ENCODE measurements at regions not wholly inside any gene's neighbourhood (a gene's known extent, or its start where the extent isn't known, plus 50 kb on each side); places are given as distances from the start of the nearest gene placed in this dataset.
"Not testable (repeated sequence)": the region's sequence is repeated elsewhere in the genome, so short reads cannot be mapped to it uniquely, and the experiment has no call there.

DNA sequence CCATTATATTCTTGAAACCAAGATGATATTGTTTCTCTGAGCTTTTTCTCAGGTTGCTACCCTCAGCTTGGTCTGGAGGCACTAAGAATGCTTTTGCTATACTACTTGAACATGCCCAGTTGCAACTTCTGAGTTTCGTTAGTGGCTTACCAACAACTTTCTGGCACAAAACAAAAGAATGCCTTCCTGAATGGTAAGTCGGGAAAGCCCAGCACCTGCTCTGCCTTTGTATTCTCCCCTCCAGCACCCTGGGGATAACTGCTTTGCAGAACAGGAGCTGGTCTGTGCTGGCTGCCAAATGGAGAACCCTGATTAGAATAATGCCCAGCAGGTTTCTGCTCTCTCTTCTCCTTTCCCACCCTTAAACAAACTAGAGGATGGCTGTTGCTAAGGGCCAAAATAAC is 149.3 kb downstream of the TGFB2 start:
- intact Hi-C loops (cut with DNase I) = no loop called here
- no peak for DNase-seq (ENCODE audit: low spot score)

DNA sequence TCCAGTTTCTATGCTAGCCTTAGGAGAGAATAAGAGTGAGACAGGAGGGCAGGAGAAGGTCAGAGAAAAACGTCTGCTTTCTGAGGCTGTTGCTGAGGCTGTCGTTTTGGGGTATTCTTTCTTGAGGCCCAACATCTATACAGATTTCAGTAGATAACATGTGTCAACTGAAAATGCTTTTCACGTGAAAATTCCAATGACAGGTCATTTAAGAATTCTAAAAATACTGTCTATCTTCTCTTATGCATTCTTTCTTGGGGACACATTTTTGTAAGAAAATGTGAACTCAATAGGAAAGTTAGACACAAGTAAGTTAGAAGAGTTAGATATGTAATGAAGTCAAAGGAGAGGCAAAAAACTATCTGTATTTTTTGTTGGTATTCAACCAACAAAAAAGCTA is 150.8 kb downstream of the TGFB2 start:
- intact Hi-C loops (cut with DNase I) = no loop called here
- no peak for DNase-seq (ENCODE audit: low spot score)

DNA sequence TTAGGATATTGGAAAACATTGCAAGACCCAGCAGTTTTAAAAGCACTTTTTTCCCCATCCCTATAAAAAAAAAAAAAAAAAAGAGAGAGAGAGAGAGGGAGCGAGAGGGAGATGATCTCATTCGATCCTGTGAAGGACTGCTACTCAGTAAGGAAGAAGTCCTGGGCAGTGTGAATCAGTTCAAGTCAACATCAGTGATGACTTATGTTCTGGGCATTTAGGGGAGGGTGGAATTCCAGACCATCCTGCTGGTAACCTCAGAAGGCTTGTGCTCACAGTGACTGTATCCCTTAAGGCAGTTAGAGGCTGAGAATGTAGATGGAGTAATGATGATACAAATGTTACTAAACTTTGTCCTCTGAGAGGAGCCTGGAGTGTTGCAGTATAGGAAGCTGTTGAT is 151.4 kb downstream of the TGFB2 start:
- intact Hi-C loops (cut with DNase I) = no loop called here

DNA sequence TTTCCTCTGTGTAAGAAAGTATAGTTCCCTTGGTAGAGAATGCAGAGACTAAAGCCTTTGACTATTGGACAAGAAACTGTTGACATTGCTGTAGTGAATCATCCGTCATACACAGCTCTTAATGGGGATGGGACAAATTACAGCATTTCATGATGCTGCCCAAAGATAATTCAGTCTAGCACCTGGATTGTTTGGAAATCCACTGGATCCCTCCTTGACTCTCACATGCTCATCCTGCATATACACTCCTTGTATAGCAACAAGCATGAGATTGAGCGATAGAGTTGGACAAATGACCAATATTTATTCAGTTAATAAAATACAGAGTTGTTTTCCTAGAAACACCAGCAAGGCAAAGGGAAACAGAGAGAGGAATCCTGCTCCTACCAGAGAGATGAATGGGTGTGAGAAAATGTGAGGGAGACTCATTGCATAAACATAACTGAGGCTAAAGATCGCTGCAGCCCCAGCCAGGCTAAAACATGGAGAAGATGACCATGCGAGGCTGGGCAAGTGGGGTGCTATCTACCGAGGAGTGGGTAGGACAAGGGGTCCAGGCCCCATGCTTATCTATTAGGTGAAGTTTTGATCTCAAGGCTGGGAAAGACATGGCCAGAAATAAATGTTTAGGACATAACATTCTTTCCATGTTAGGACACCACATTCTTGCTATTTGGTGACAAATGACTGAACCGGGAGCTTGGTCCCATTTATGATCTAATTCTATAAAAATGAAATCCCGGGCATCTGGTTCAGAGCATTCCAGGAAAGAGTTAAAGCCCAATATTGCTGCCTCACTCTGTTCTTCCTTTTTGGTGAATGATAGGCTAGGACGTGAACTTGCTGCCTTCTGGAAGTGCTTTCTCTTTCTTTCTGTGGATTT is 153.2 kb downstream of the TGFB2 start:
- intact Hi-C loops (cut with DNase I) = no loop called here
- DNase-seq (ENCODE audit: low spot score) = no peak

More for the DNA sequence above, 151.4 kb downstream of the TGFB2 start:
- no peak for DNase-seq (ENCODE audit: low spot score)

DNA sequence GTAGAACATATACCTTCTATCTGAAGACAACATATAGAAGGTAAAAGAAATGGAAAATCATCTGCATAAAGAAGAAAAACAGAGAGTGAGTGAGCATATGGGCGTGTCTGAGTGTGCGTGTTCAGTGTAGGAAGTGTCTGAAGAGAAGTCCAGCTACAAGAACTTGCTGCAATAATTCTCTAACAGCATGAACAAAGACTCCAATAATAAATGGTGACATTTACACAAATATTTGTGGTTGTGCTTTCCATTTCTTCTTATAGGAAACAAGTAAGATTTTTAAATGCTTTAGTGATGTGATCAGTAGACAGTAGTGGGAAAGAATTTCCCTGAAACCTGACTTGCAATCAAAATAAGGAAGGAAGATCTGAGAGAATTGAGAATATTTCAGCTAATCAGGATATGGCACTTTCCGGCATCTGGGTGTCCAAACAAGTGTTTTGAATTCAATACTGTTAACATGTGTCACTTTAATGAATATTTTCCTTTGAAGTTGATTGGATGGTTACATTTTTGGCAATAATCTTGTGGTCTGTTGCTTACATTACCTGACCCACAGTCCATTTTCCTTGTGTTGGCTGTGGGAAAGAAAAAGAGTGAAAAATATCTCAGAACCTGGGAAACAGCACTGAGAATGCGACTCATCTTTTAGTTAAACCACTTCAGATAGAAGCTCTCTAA is 154.0 kb downstream of the TGFB2 start:
- DNase-seq (ENCODE audit: low spot score) = no peak
- intact Hi-C loops (cut with DNase I) = no loop called here

DNA sequence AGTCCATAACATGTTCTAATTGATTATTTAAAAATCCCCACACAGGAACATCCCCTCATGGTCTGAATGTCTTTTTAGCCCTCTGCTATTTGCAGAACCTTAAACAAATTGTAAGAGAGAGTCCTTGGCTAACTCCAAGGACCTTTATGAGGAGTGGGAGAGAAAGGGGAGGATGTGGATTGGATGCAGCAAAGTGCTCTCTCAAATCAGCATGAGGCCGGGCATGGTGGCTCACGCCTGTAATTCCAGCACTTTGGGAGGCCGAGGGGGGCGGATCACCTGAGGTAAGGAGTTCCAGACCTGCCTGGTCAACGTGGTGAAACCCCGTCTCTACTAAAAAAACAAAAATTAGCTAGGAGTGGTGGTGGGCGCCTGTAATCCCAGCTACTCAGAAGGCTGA is 154.8 kb downstream of the TGFB2 start:
- no peak for DNase-seq (ENCODE audit: low spot score)
- intact Hi-C loops (cut with DNase I) = no loop called here

DNA sequence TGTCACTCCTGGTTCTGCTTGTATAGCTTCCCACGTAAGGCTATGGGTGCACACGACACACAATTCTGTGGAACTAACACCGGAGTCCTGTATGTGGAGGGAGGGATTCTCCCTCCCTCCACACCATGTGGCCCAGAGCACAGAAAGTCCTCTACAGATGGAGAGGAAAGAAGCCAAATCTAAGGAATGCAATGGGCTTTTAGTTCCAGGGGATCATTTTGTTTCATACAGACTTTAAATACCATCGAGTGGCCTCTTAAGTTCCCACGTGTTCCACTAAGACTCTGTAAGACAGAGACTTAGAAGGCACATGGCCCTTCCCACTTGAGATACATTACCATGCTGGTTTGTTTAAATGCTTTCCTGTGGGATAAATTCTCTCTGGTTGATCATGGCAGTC is 156.0 kb downstream of the TGFB2 start:
- intact Hi-C loops (cut with DNase I) = no loop called here
- DNase-seq (ENCODE audit: low spot score) = no peak

DNA sequence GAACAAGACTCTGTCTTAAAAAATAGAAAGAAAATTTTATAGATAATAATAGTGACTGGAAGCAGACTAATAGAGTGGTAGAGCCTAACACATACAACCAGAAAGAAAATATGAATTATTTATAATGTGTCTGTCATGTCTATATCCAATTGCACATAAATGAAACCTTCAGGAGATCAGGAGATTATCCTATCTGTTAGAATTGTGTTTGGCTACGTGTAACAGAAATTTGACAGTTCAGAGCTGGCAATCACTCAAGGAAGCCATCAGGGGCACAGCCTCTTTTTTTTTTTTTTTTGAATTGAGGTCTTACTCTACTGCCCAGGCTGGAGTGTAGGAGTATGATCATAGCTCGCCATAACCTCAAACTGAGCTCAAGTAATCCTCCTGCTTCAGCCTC is 157.2 kb downstream of the TGFB2 start:
- DNase-seq (ENCODE audit: low spot score) = no peak
- intact Hi-C loops (cut with DNase I) = no loop called here

DNA sequence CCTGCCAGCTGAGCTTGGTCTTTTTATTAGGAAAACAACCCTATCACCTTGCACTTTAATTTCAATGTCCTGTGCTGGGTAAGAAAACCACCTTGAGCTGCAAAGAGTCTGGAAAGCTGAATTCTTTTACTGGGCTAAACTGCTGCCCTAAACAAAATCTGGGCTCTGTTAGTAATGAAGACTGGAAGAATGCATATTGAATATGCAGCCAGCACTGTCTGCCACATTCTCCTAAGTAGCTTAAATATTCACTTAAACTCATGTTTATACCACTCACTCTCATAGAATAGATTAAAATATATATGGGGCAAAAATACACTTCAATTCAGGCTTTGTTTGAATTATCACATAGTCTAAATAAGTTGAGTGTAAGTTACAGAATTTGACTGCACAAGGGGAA is 158.0 kb downstream of the TGFB2 start:
- no peak for DNase-seq (ENCODE audit: low spot score)
- intact Hi-C loops (cut with DNase I) = no loop called here

DNA sequence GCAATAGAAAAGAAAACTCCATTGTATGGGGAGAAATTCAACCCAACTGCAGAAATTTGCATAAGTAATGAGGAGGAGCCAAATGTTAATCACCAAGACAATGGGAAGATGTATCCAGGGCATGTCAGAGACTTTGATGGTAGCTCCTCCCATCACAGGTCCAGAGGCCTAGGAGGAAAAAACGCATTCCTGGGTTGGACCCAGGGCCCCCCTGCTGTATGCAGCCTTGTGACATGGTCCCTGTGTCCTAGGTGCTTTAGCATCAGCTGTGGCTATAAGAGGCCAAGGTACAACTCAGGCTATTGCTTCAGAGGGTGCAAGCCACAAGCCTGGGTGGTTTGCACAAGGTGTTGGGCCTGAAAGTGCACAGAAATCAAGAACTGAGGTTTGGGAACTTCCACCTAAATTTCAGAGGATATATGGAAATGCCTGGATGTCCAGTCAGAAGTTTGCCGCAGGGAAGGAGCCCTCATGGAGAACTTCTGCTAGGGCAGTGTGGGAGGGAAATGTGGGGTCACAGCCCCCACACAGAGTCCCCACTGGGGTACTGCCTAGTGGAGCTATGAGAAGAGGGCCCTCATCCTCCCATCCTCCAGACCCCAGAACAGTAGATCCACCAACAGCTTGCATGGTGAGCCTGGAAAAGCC is 162.3 kb downstream of the TGFB2 start:
- intact Hi-C loops (cut with DNase I) = no loop called here
- DNase-seq (ENCODE audit: low spot score) = no peak

DNA sequence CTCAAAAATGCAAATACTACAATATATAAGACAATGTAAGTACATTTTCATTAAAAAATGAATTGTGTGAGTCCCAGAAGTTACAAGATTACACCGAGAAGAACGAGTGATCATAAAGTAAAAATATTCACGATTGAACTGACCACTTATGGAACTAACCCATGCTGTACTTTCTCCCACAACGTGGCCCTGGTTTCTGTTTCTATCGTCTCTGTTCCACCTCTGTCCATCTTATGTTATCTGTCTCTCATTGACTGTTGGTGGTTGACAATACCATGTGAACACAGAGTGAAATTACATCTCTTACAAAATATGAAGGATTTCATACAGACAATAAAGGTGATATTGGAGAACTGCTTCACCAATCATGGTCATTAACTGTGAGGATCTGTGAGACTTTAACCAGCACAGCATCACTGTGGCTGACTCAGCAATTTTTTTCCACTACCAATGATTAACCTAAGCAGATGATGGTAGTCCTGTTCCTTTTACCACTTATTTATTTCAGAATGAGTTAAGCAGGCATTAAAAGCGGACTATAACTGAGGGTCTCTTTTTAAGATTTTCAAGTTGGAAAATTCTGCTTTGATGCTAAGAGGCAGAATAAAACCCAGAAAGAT is 165.1 kb downstream of the TGFB2 start:
- DNase-seq (ENCODE audit: low spot score) = no peak
- intact Hi-C loops (cut with DNase I) = no loop called here

DNA sequence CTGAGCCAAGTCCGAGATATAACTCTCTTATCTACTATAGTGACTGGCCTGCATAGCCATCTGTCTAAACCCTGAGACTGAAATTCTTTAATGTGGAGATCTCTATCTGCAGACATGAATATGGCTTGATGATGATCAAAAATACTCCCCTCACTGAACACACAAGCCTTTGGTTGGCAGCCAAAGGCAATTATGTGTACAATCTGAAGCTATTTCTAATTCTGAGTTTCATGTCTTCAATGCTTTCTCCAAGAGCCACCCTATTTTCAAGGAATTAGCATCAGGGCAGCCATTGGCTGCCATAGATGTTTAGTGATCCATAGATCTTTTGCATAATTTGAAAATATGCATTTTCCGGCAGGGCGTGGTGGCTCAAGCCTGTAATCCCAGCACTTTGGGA is 168.2 kb downstream of the TGFB2 start:
- intact Hi-C loops (cut with DNase I) = no loop called here
- DNase-seq (ENCODE audit: low spot score) = no peak

DNA sequence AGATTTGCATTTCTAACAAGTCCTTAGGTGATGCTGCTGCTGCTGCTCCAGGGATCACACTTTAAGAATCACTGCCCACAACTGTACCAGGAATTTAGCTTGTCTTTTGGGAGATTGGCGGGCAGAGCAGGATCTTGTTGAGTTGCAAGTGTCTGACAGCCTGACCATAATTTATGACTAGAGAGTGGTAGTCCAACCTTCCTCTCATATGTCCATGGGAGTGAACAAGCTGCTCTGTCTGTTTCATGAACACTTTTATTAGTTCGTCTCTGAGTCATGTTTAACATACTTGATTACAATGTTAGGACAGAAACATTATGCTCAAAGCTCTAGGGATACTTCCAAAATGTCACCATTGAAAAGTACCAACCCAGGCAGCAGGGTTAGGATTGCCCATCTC is 169.6 kb downstream of the TGFB2 start:
- intact Hi-C loops (cut with DNase I) = no loop called here
- no peak for DNase-seq (ENCODE audit: low spot score)

DNA sequence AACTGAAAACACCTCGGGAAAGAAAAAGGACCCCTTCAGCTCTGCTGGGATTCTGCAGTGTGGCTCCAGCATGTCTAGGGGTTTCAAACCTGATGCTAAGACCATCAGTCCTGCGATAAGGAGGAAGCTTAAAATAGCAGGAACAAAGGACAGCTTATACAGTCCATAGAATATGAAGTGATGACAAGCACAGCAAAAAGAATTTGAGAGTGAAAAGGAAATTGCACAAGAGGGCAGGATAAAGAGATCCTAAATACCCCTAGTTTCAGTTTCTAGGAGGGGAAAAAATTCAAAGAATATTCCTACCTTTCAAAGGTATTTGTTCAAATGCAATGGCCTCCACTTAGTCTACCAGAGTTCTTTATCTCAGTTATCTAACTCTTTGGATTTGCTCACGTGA is 171.4 kb downstream of the TGFB2 start:
- no peak for DNase-seq (ENCODE audit: low spot score)
- intact Hi-C loops (cut with DNase I) = no loop called here

DNA sequence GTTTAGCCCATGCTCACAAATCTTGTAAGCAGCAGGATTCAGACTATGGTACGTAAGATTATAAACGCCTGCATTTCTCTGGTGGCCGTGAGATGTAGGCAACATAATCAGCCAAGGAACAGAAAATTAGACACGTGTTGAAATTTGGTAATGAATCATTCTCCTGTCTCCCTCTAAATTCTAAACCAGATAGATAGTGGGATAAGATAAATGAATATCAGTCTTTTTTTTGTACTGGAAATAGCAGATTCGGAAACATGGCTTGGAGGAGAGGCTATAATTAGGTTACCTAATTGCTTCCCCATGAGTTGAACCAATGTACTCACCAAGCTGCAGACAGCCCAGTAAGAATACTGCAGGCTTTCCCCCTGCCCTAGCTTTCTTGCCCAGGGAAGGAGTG is 172.3 kb downstream of the TGFB2 start:
- DNase-seq (ENCODE audit: low spot score) = no peak
- intact Hi-C loops (cut with DNase I) = no loop called here

DNA sequence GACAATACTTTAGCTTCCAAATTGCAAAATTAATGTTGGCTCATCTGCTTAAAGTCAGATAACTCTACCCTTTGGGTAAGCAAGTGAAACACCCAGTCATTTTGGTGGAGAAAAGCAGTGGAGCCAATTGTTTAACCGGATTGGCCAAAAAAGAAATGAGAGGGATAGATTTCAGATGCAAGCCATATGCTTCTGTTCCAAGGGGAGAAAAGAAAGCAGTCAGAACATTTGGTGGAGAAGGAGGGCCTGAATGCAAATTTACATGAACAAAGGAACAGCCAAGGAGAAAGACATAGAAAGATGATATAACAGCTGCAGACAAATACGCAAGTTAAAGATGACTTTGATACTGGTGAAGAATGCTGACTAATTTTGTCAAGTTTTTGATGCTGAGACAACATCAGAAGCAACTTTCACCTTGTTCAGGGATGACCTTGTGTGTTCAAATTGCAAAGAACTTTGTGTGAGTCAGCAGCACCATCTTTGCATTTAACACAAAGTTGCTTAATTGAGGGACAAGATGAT is 173.1 kb downstream of the TGFB2 start:
- intact Hi-C loops (cut with DNase I) = no loop called here

DNA sequence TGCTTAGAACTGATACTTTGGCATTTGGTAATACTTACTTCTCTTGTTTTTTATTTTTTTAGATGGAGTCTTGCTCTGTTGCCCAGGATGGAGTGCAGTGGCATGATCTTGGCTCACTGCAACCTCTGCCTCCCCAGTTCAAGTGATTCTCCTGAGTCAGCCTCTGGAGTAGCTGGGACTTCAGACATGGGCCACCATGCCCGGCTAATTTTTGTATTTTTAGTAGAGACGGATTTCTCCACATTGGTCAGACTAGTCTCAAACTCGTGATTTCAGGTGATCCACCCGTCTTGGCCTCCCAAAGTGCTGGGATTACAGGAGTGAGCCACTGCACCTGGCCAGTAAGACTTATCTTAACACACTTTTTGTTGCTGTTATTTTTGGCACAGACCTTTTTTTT is 175.5 kb downstream of the TGFB2 start:
- not testable (repeated sequence) for DNase-seq (ENCODE audit: low spot score)
- intact Hi-C loops (cut with DNase I) = loop anchor here (2.0 kb wide), 1 partner anchor 180 kb away; no protein-coding TSS in a partner anchor

More for the DNA sequence above, 173.1 kb downstream of the TGFB2 start:
- DNase-seq (ENCODE audit: low spot score) = no peak

DNA sequence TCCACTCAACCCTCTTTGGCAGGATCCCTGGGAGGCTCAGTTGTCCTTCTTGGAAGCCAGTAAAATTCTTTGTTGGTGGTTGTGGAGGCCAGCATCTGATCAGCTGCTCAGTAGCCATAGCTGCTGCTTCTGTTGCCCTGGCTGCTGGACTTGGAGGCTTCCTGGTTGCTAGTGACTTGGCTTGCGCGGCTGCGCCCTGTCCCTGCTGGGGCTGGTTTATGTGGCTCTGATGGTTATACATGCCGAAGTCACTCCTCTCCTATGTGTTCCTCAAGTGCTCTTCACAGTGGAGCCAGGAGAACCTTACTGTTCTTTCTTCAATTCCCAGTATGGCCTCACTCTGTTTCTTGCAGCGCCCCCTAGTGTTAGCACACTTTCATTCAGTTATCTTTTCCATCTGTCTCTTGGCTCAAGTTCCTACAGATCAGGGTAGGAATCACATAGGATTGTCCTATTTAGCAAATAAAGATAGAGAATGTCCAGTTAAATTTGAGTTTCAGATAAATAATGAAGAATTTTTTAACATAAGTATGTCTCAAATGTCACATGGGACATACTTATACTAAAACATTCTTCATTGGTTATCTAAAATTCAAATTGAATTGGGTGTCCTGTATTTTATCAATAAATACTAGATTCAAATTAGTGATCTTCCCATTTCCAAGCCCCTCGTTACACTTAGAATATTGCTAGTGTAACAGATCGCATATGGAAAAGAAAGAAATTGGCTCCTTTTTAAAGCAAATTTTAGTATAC is 176.5 kb downstream of the TGFB2 start:
- intact Hi-C loops (cut with DNase I) = loop anchor here (2.0 kb wide), 1 partner anchor 181 kb away; no protein-coding TSS in a partner anchor
- no peak for DNase-seq (ENCODE audit: low spot score)

DNA sequence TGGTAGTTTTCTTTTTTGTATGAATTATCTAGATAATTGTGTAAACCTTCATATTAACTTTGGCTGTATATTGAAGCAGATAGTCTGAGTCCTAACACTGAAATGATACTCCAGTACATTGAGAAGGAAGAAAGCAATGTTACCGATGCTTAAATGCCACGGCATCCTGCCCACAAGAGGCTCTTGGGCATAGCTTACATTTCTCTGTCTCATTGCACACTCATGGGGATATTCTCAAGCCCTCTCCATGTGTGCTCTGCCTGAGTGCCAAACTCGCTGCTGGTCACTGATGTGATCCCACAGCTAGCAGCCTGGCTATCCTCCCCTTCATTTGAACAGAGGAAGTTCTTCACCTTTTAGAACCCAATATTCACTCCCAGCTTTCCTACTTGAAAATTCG is 179.4 kb downstream of the TGFB2 start:
- intact Hi-C loops (cut with DNase I) = no loop called here
- DNase-seq (ENCODE audit: low spot score) = no peak
